GM19468 (cell line): ENCODE measurements at regions not wholly inside any gene's neighbourhood (a gene's known extent, or its start where the extent isn't known, plus 50 kb on each side); places are given as distances from the start of the nearest gene placed in this dataset.
"Not testable (repeated sequence)": the region's sequence is repeated elsewhere in the genome, so short reads cannot be mapped to it uniquely, and the experiment has no call there.

Experiments
- ATAC-seq: cut with Tn5 transposase; IDR thresholded peaks from one replicate; pipeline ENCODE4 v1.9.1; 2021; ENCODE audit warnings: mild to moderate bottlenecking, moderate library complexity, moderate number of reproducible peaks; ENCODE audit not compliant: unreplicated experiment; ENCODE audit errors: extremely low read depth

GRCh38 chr12:68474467-68475204 is 136.1 kb upstream of the RAP1B start:
- ATAC-seq = no peak

- ATAC-seq = no peak
Measured at GRCh38 chr12:68476794-68477193, 133.9 kb upstream of the RAP1B start.

- no peak for ATAC-seq
Measured at GRCh38 chr12:68477261-68477772, 133.4 kb upstream of the RAP1B start.

- no peak for ATAC-seq
Measured at GRCh38 chr12:68477906-68478305, 132.8 kb upstream of the RAP1B start.

GRCh38 chr12:68478516-68479260 is 132.0 kb upstream of the RAP1B start:
- no peak for ATAC-seq

- no peak for ATAC-seq
Measured at GRCh38 chr12:68479261-68479895, 131.3 kb upstream of the RAP1B start.

GRCh38 chr12:68479896-68480291 is 130.8 kb upstream of the RAP1B start:
- ATAC-seq = no peak

- no peak for ATAC-seq
Measured at GRCh38 chr12:68480526-68480925, 130.2 kb upstream of the RAP1B start.

GRCh38 chr12:68481181-68481941 is 129.3 kb upstream of the RAP1B start:
- peak; percentile 25 for ATAC-seq

GRCh38 chr12:68482014-68482413 is 128.7 kb upstream of the RAP1B start:
- ATAC-seq = no peak

- no peak for ATAC-seq
Measured at GRCh38 chr12:68482660-68483059, 128.0 kb upstream of the RAP1B start.

- no peak for ATAC-seq
Measured at GRCh38 chr12:68483592-68484383, 126.9 kb upstream of the RAP1B start.

GRCh38 chr12:68484578-68484977 is 126.1 kb upstream of the RAP1B start:
- ATAC-seq = not testable (repeated sequence)

GRCh38 chr12:68486449-68486848 is 124.2 kb upstream of the RAP1B start:
- not testable (repeated sequence) for ATAC-seq

GRCh38 chr12:68487721-68488309 is 122.9 kb upstream of the RAP1B start:
- ATAC-seq = no peak

- ATAC-seq = no peak
Measured at GRCh38 chr12:68489273-68489672, 121.4 kb upstream of the RAP1B start.

- ATAC-seq = no peak
Measured at GRCh38 chr12:68490476-68490875, 120.2 kb upstream of the RAP1B start.

GRCh38 chr12:68491204-68491960 is 119.3 kb upstream of the RAP1B start:
- no peak for ATAC-seq
